Thyroid gland (tissue), 4 donors: ENCODE measurements at regions not wholly inside any gene's neighbourhood (a gene's known extent, or its start where the extent isn't known, plus 50 kb on each side); places are given as distances from the start of the nearest gene placed in this dataset.

Experiments
- POLR2A ChIP-seq, 2 donors: fragments of 450-650 bp; IDR thresholded peaks; one replicate each; pipeline ENCODE4 v1.6.1; 2017; ENCODE audit warnings: antibody characterized with exemption in 2 of 2, mild to moderate bottlenecking in 2 of 2, moderate library complexity in 1 of 2
- TF ChIP-seq, protein P1 (sequence below), 6 experiments: fragments of 200-600 bp in 3 of 6; fragments of 450-650 bp in 3 of 6; sonication (generic) in 3 of 6; IDR thresholded peaks; one replicate each; pipeline ENCODE4 v1.5.1; 2016 to 2019; ENCODE audit warnings: antibody characterized with exemption in 6 of 6, mild to moderate bottlenecking in 2 of 6, inconsistent platforms in 1 of 6, moderate library complexity in 1 of 6

DNA sequence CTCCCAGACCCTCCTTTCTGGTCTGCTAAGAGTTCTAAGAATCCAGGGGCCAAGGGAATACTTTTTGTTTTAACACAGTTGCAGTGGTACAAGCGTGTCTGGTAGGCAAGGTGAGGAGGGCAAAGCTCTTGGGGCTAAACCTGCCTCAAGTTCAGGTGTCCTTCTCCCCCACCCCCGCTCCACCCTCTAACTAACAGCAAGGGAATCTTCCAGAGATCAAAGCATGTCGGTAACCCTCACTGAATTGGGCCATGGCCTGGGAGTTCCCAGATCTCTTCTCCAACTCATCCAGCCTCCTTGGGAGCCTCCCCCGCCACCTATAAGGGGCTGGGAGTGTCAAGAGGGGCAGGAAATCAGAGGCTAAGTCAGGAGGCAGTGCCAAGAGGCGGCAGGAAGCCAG is 55.7 kb upstream of the TAC4 start:
- TF ChIP-seq, protein P1, sequence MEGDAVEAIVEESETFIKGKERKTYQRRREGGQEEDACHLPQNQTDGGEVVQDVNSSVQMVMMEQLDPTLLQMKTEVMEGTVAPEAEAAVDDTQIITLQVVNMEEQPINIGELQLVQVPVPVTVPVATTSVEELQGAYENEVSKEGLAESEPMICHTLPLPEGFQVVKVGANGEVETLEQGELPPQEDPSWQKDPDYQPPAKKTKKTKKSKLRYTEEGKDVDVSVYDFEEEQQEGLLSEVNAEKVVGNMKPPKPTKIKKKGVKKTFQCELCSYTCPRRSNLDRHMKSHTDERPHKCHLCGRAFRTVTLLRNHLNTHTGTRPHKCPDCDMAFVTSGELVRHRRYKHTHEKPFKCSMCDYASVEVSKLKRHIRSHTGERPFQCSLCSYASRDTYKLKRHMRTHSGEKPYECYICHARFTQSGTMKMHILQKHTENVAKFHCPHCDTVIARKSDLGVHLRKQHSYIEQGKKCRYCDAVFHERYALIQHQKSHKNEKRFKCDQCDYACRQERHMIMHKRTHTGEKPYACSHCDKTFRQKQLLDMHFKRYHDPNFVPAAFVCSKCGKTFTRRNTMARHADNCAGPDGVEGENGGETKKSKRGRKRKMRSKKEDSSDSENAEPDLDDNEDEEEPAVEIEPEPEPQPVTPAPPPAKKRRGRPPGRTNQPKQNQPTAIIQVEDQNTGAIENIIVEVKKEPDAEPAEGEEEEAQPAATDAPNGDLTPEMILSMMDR (IDR thresholded peaks at IDR 0.05) = no peak
- TF ChIP-seq POLR2A (IDR thresholded peaks at IDR 0.05) = no peak
